Vagina (tissue), 2 donors: ENCODE measurements at regions not wholly inside any gene's neighbourhood (a gene's known extent, or its start where the extent isn't known, plus 50 kb on each side); places are given as distances from the start of the nearest gene placed in this dataset.

ENCODE experiments used
- CTCF ChIP-seq, 3 experiments: fragments of 450-650 bp in 2 of 3; fragments of 200-600 bp in 1 of 3; sonication (generic) in 1 of 3; IDR thresholded peaks; one replicate each; pipeline ENCODE4 v1.5.1; 2017 to 2019; ENCODE audit warnings: antibody characterized with exemption in 3 of 3, mild to moderate bottlenecking in 2 of 3, moderate library complexity in 2 of 3
- POLR2AphosphoS5 ChIP-seq, 2 donors: sonication (generic); formaldehyde crosslinking; IDR thresholded peaks; one replicate each; pipeline ENCODE4 v1.9.0; 2017; ENCODE audit warnings: antibody characterized with exemption in 2 of 2, mild to moderate bottlenecking in 2 of 2, low read depth in 1 of 2; ENCODE audit not compliant: insufficient read depth in 1 of 2

- TF ChIP-seq CTCF (IDR thresholded peaks at IDR 0.05) (no peak), POLR2AphosphoS5 (IDR thresholded peaks at IDR 0.05; ENCODE audit: insufficient read depth in 1 of 2, low read depth in 1 of 2) (no peak)
These were observed 627.5 kb upstream of the ZNF337 start for GRCh38 chr20:26324177-26324576.
